ENCODE measurements at regions not wholly inside any gene's neighbourhood (a gene's known extent, or its start where the extent isn't known, plus 50 kb on each side); places are given as distances from the start of the nearest gene placed in this dataset.

GRCh38 chr1:218527737-218528136 is 182.6 kb downstream of the TGFB2 start:
- H3K9me3 Mint-ChIP-seq (ENCODE audit: unreplicated experiment), result no peaks in the 10 kb centered on the region
- H3K27me3 Mint-ChIP-seq (ENCODE audit: insufficient read depth, unreplicated experiment), result no peaks in the 10 kb centered on the region
- no peak overlapping the region for H3K4me3 Mint-ChIP-seq (ENCODE audit: unreplicated experiment)
- ChIA-PET CTCF (interaction anchor here (0.9 to 1.1 kb wide), 3 partner anchors 12 to 58 kb away, joined by 3 read pairs; no protein-coding TSS in a partner anchor), POLR2A (interaction anchor here (0.6 to 1.3 kb wide), 5 partner anchors 9 to 563 kb away, joined by 3 read pairs; no protein-coding TSS in a partner anchor)
- peak; percentile 60 for DNase-seq (ENCODE audit: unreplicated experiment)
- TF ChIP-seq CTCF (IDR thresholded peaks at IDR 0.05; ENCODE audit: unreplicated experiment), result no peak
- intact Hi-C loops (cut with micrococcal nuclease), result no loop called here
- H3K4me1 Mint-ChIP-seq (ENCODE audit: insufficient read depth, unreplicated experiment), result no peaks in the 10 kb centered on the region
- H3K36me3 Mint-ChIP-seq (ENCODE audit: insufficient read depth, unreplicated experiment), result no peaks in the 10 kb centered on the region
- no peak overlapping the region for H3K27ac Mint-ChIP-seq (ENCODE audit: low read depth, unreplicated experiment)
- BruUV-seq (replicated peaks), result no TSS peak

- no peak for TF ChIP-seq CTCF (IDR thresholded peaks at IDR 0.05; ENCODE audit: unreplicated experiment)
- no peak for DNase-seq (ENCODE audit: unreplicated experiment)
- no peaks in the 10 kb centered on the region for H3K36me3 Mint-ChIP-seq (ENCODE audit: insufficient read depth, unreplicated experiment)
- no TSS peak for BruUV-seq (replicated peaks)
- H3K9me3 Mint-ChIP-seq (ENCODE audit: unreplicated experiment), result peaks cover 8% of the 10 kb centered on the region
- no peak overlapping the region for H3K27ac Mint-ChIP-seq (ENCODE audit: low read depth, unreplicated experiment)
- intact Hi-C loops (cut with micrococcal nuclease), result no loop called here
- ChIA-PET POLR2A (interaction anchor here (0.5 to 2.4 kb wide), 7 partner anchors 9 to 647 kb away, joined by 3 to 7 read pairs (median 3); no protein-coding TSS in a partner anchor), CTCF (interaction anchor here (0.5 to 3.3 kb wide), 11 partner anchors 10 to 824 kb away, joined by 3 to 13 read pairs (median 3); no protein-coding TSS in a partner anchor)
- H3K27me3 Mint-ChIP-seq (ENCODE audit: insufficient read depth, unreplicated experiment), result no peaks in the 10 kb centered on the region
- no peaks in the 10 kb centered on the region for H3K4me1 Mint-ChIP-seq (ENCODE audit: insufficient read depth, unreplicated experiment)
- H3K4me3 Mint-ChIP-seq (ENCODE audit: unreplicated experiment), result no peak overlapping the region
These were observed 184.6 kb downstream of the TGFB2 start for GRCh38 chr1:218529646-218530300.

GRCh38 chr1:218531936-218532335 is 186.8 kb downstream of the TGFB2 start:
- H3K4me3 Mint-ChIP-seq (ENCODE audit: unreplicated experiment), result no peak overlapping the region
- no peaks in the 10 kb centered on the region for H3K27me3 Mint-ChIP-seq (ENCODE audit: insufficient read depth, unreplicated experiment)
- ChIA-PET CTCF (interaction anchor here (3.3 kb wide), 1 partner anchor 17 kb away, joined by 13 read pairs; no protein-coding TSS in a partner anchor), POLR2A (interaction anchor here (0.7 kb wide), 1 partner anchor 23 kb away, joined by 3 read pairs; no protein-coding TSS in a partner anchor)
- no peak overlapping the region for H3K27ac Mint-ChIP-seq (ENCODE audit: low read depth, unreplicated experiment)
- intact Hi-C loops (cut with micrococcal nuclease), result no loop called here
- H3K9me3 Mint-ChIP-seq (ENCODE audit: unreplicated experiment), result peaks cover 8% of the 10 kb centered on the region
- no peak for TF ChIP-seq CTCF (IDR thresholded peaks at IDR 0.05; ENCODE audit: unreplicated experiment)
- peak; percentile 80 for DNase-seq (ENCODE audit: unreplicated experiment)
- no TSS peak for BruUV-seq (replicated peaks)
- peaks cover 9% of the 10 kb centered on the region for H3K4me1 Mint-ChIP-seq (ENCODE audit: insufficient read depth, unreplicated experiment)
- no peaks in the 10 kb centered on the region for H3K36me3 Mint-ChIP-seq (ENCODE audit: insufficient read depth, unreplicated experiment)

GRCh38 chr1:218536296-218536986 is 191.3 kb downstream of the TGFB2 start:
- BruUV-seq (replicated peaks), result no TSS peak
- no peak overlapping the region for H3K4me3 Mint-ChIP-seq (ENCODE audit: unreplicated experiment)
- DNase-seq (ENCODE audit: unreplicated experiment), result no peak
- H3K4me1 Mint-ChIP-seq (ENCODE audit: insufficient read depth, unreplicated experiment), result peaks cover 36% of the 10 kb centered on the region
- no peaks in the 10 kb centered on the region for H3K36me3 Mint-ChIP-seq (ENCODE audit: insufficient read depth, unreplicated experiment)
- no peak for TF ChIP-seq CTCF (IDR thresholded peaks at IDR 0.05; ENCODE audit: unreplicated experiment)
- peak overlapping the region; percentile 98 for H3K27ac Mint-ChIP-seq (ENCODE audit: low read depth, unreplicated experiment)
- intact Hi-C loops (cut with micrococcal nuclease), result loop anchor here (2.0 to 5.0 kb wide), 3 partner anchors 74 to 408 kb away; no protein-coding TSS in a partner anchor
- ChIA-PET POLR2A (interaction anchor here (0.6 to 3.9 kb wide), 8 partner anchors 9 to 191 kb away, joined by 3 to 28 read pairs (median 3); partner anchors contain the start of gene TGFB2), CTCF (interaction anchor here (0.6 to 1.4 kb wide), 5 partner anchors 9 to 460 kb away, joined by 3 to 5 read pairs (median 3); no protein-coding TSS in a partner anchor)
- peaks cover 8% of the 10 kb centered on the region for H3K9me3 Mint-ChIP-seq (ENCODE audit: unreplicated experiment)
- H3K27me3 Mint-ChIP-seq (ENCODE audit: insufficient read depth, unreplicated experiment), result no peaks in the 10 kb centered on the region
